Nucleus accumbens (tissue), 56 donors: ENCODE measurements at regions not wholly inside any gene's neighbourhood (a gene's known extent, or its start where the extent isn't known, plus 50 kb on each side); places are given as distances from the start of the nearest gene placed in this dataset.
"Not testable (repeated sequence)": the region's sequence is repeated elsewhere in the genome, so short reads cannot be mapped to it uniquely, and the experiment has no call there.

Experiments used
- DNase-seq, 56 donors: peaks; one replicate each; lab custom pipeline; 2025; lab: John Stamatoyannopoulos, UW

- not testable (repeated sequence) for DNase-seq
These were observed 125.8 kb downstream of the KBTBD2 start for GRCh38 chr7:32765649-32766251.

GRCh38 chr7:32765185-32765584 lies 126.4 kb downstream of the KBTBD2 start:
- DNase-seq, result no peak

- DNase-seq, result peak in 2 of 56 donors; percentile 14 to 15
These were observed 128.7 kb downstream of the KBTBD2 start for GRCh38 chr7:32762925-32763293.

GRCh38 chr7:32762206-32762924 lies 129.2 kb downstream of the KBTBD2 start:
- peak in 2 of 56 donors; percentile 21 to 30 for DNase-seq

- DNase-seq, result peak in 7 of 56 donors; percentile 16 to 74 (median 30)
These were observed 129.9 kb downstream of the KBTBD2 start for GRCh38 chr7:32761451-32762205.

- DNase-seq, result not testable (repeated sequence)
These were observed 130.8 kb downstream of the KBTBD2 start for GRCh38 chr7:32760755-32761154.

- DNase-seq, result not testable (repeated sequence)
These were observed 131.7 kb downstream of the KBTBD2 start for GRCh38 chr7:32759859-32760258.

- not testable (repeated sequence) for DNase-seq
These were observed 137.7 kb downstream of the KBTBD2 start for GRCh38 chr7:32753872-32754271.

GRCh38 chr7:32748337-32748736 lies 143.2 kb downstream of the KBTBD2 start:
- not testable (repeated sequence) for DNase-seq

- not testable (repeated sequence) for DNase-seq
These were observed 144.0 kb downstream of the KBTBD2 start for GRCh38 chr7:32747443-32748148.

GRCh38 chr7:32741853-32742476 lies 149.6 kb downstream of the KBTBD2 start:
- not testable (repeated sequence) for DNase-seq

- not testable (repeated sequence) for DNase-seq
These were observed 151.8 kb downstream of the KBTBD2 start for GRCh38 chr7:32739749-32740148.

GRCh38 chr7:32738390-32738789 lies 153.2 kb downstream of the KBTBD2 start:
- not testable (repeated sequence) for DNase-seq

GRCh38 chr7:32732767-32733166 lies 158.8 kb downstream of the KBTBD2 start:
- DNase-seq, result not testable (repeated sequence)

GRCh38 chr7:32729335-32729675 lies 162.3 kb downstream of the KBTBD2 start:
- not testable (repeated sequence) for DNase-seq

GRCh38 chr7:32728412-32729334 lies 162.9 kb downstream of the KBTBD2 start:
- DNase-seq, result peak in 47 of 56 donors; percentile 5 to 76 (median 43)

- peak in 47 of 56 donors; percentile 5 to 77 (median 42) for DNase-seq
These were observed 163.8 kb downstream of the KBTBD2 start for GRCh38 chr7:32727483-32728411.

- not testable (repeated sequence) for DNase-seq
These were observed 168.7 kb downstream of the KBTBD2 start for GRCh38 chr7:32722837-32723236.
